ENCODE measurements at regions not wholly inside any gene's neighbourhood (a gene's known extent, or its start where the extent isn't known, plus 50 kb on each side); places are given as distances from the start of the nearest gene placed in this dataset.

DNA sequence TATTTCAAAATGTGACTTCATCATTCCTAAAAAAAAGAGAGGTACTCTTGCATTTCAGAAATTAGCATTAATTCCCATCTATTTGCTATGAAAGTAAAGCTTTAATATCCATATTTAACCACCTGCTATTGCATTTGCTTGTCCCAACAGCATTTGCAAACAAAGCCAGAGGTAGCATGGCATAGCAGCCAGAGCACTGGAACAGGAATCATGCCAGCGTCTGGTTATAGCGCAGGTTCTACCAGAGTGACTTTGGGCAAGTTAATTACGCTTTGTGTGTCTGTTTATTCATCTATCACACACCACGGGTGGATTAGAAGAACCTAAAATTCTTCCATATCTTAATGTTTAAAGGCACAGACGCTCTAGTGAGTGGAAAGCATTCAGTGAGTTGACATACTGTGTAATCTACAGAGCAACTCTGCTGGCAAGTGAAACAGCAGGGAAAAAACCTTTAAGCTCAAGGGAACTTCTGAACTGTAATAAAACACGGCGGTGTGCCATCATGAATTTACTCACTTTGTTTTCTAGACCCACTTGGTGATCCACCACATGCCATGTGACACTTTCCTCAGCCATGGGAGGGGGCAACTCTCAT is 76.6 kb upstream of the QRFPR start (continued):
- TF ChIP-seq ZNF317 (CRISPR knock-in tag; IDR thresholded peaks at IDR 0.05; ENCODE audit: borderline replicate concordance, low read depth) (no peak), IRF2 (CRISPR knock-in tag; IDR thresholded peaks at IDR 0.05; ENCODE audit: borderline replicate concordance, low read depth) (no peak), CREB1 (CRISPR knock-in tag; IDR thresholded peaks at IDR 0.05) (no peak), OVOL2 (CRISPR knock-in tag; IDR thresholded peaks at IDR 0.05; ENCODE audit: borderline replicate concordance) (no peak), ETV6 (CRISPR knock-in tag; IDR thresholded peaks at IDR 0.05) (no peak), ZNF423 (CRISPR knock-in tag; IDR thresholded peaks at IDR 0.05) (no peak), KAT7 (CRISPR knock-in tag; IDR thresholded peaks at IDR 0.05; ENCODE audit: borderline replicate concordance) (no peak), CREM (CRISPR knock-in tag; IDR thresholded peaks at IDR 0.05) (no peak), ESRRA (CRISPR knock-in tag; IDR thresholded peaks at IDR 0.05; ENCODE audit: borderline replicate concordance) (no peak), SOX15 (CRISPR knock-in tag; IDR thresholded peaks at IDR 0.05) (no peak)
- TF ChIP-seq, protein P1, sequence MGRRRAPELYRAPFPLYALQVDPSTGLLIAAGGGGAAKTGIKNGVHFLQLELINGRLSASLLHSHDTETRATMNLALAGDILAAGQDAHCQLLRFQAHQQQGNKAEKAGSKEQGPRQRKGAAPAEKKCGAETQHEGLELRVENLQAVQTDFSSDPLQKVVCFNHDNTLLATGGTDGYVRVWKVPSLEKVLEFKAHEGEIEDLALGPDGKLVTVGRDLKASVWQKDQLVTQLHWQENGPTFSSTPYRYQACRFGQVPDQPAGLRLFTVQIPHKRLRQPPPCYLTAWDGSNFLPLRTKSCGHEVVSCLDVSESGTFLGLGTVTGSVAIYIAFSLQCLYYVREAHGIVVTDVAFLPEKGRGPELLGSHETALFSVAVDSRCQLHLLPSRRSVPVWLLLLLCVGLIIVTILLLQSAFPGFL (CRISPR knock-in tag; IDR thresholded peaks at IDR 0.05; ENCODE audit: borderline replicate concordance) = no peak

DNA sequence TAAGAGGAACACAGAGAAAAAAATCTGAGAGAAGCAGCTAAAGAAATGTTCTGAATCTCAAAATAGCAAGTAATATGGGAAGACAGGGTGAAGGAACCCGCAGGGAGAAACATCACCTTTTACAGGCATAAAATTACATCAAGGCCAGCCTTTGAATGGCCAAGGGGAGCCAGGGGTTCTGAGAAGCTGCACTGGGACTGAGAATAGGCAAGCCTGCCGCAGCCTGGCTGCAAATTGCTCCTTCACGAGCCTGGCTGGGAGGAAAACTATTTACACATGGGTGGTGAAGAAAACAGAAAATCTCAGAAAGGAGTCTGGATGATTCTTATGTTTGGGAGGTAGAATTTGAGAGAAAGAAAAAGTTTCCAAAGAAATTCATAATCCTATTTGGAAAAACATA is 74.5 kb upstream of the QRFPR start:
- no peaks in the 10 kb centered on the region for H3K36me3 Mint-ChIP-seq
- H3K4me3 Mint-ChIP-seq = no peak overlapping the region
- TF ChIP-seq ZNF671 (CRISPR knock-in tag; IDR thresholded peaks at IDR 0.05) (no peak), GTF2I (CRISPR knock-in tag; conservative IDR thresholded peaks at IDR 0.05) (no peak), TEAD4 (CRISPR knock-in tag; IDR thresholded peaks at IDR 0.05) (no peak), HMGA2 (CRISPR knock-in tag; IDR thresholded peaks at IDR 0.05) (no peak), NR2C2 (CRISPR knock-in tag; IDR thresholded peaks at IDR 0.05) (no peak), ZBTB21 (CRISPR knock-in tag; IDR thresholded peaks at IDR 0.05; ENCODE audit: borderline replicate concordance) (no peak), NFE2L1 (CRISPR knock-in tag; IDR thresholded peaks at IDR 0.05) (no peak), NR3C1 (CRISPR knock-in tag; conservative IDR thresholded peaks at IDR 0.05; ENCODE audit: low read depth) (no peak), ZNF396 (CRISPR knock-in tag; IDR thresholded peaks at IDR 0.05; ENCODE audit: borderline replicate concordance) (no peak)
- TF ChIP-seq, protein P2, sequence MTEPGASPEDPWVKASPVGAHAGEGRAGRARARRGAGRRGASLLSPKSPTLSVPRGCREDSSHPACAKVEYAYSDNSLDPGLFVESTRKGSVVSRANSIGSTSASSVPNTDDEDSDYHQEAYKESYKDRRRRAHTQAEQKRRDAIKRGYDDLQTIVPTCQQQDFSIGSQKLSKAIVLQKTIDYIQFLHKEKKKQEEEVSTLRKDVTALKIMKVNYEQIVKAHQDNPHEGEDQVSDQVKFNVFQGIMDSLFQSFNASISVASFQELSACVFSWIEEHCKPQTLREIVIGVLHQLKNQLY (CRISPR knock-in tag; IDR thresholded peaks at IDR 0.05) = no peak
- TF ChIP-seq, protein P3, sequence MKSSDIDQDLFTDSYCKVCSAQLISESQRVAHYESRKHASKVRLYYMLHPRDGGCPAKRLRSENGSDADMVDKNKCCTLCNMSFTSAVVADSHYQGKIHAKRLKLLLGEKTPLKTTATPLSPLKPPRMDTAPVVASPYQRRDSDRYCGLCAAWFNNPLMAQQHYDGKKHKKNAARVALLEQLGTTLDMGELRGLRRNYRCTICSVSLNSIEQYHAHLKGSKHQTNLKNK (CRISPR knock-in tag; IDR thresholded peaks at IDR 0.05) = no peak
- TF ChIP-seq, protein P4, sequence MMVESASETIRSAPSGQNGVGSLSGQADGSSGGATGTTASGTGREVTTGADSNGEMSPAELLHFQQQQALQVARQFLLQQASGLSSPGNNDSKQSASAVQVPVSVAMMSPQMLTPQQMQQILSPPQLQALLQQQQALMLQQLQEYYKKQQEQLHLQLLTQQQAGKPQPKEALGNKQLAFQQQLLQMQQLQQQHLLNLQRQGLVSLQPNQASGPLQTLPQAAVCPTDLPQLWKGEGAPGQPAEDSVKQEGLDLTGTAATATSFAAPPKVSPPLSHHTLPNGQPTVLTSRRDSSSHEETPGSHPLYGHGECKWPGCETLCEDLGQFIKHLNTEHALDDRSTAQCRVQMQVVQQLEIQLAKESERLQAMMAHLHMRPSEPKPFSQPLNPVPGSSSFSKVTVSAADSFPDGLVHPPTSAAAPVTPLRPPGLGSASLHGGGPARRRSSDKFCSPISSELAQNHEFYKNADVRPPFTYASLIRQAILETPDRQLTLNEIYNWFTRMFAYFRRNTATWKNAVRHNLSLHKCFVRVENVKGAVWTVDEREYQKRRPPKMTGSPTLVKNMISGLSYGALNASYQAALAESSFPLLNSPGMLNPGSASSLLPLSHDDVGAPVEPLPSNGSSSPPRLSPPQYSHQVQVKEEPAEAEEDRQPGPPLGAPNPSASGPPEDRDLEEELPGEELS (CRISPR knock-in tag; IDR thresholded peaks at IDR 0.05) = no peak
- TF ChIP-seq, protein P5, sequence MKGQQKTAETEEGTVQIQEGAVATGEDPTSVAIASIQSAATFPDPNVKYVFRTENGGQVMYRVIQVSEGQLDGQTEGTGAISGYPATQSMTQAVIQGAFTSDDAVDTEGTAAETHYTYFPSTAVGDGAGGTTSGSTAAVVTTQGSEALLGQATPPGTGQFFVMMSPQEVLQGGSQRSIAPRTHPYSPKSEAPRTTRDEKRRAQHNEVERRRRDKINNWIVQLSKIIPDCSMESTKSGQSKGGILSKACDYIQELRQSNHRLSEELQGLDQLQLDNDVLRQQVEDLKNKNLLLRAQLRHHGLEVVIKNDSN (CRISPR knock-in tag; IDR thresholded peaks at IDR 0.05) = no peak
- TF ChIP-seq, protein P6, sequence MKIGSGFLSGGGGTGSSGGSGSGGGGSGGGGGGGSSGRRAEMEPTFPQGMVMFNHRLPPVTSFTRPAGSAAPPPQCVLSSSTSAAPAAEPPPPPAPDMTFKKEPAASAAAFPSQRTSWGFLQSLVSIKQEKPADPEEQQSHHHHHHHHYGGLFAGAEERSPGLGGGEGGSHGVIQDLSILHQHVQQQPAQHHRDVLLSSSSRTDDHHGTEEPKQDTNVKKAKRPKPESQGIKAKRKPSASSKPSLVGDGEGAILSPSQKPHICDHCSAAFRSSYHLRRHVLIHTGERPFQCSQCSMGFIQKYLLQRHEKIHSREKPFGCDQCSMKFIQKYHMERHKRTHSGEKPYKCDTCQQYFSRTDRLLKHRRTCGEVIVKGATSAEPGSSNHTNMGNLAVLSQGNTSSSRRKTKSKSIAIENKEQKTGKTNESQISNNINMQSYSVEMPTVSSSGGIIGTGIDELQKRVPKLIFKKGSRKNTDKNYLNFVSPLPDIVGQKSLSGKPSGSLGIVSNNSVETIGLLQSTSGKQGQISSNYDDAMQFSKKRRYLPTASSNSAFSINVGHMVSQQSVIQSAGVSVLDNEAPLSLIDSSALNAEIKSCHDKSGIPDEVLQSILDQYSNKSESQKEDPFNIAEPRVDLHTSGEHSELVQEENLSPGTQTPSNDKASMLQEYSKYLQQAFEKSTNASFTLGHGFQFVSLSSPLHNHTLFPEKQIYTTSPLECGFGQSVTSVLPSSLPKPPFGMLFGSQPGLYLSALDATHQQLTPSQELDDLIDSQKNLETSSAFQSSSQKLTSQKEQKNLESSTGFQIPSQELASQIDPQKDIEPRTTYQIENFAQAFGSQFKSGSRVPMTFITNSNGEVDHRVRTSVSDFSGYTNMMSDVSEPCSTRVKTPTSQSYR (CRISPR knock-in tag; IDR thresholded peaks at IDR 0.05) = no peak
- TF ChIP-seq, protein P7, sequence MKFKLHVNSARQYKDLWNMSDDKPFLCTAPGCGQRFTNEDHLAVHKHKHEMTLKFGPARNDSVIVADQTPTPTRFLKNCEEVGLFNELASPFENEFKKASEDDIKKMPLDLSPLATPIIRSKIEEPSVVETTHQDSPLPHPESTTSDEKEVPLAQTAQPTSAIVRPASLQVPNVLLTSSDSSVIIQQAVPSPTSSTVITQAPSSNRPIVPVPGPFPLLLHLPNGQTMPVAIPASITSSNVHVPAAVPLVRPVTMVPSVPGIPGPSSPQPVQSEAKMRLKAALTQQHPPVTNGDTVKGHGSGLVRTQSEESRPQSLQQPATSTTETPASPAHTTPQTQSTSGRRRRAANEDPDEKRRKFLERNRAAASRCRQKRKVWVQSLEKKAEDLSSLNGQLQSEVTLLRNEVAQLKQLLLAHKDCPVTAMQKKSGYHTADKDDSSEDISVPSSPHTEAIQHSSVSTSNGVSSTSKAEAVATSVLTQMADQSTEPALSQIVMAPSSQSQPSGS (CRISPR knock-in tag; IDR thresholded peaks at IDR 0.05; ENCODE audit: borderline replicate concordance, low read depth) = no peak
- ATAC-seq (peak; percentile 46), DNase-seq (ENCODE audit: low spot score) (peak; percentile 12)
- no peaks in the 10 kb centered on the region for H3K9me3 Mint-ChIP-seq
- H3K27me3 Mint-ChIP-seq (ENCODE audit: low read depth) = no peaks in the 10 kb centered on the region
- ChIA-PET CTCF (interaction anchor here (0.7 to 2.9 kb wide), 4 partner anchors 7 to 85 kb away, joined by 3 to 14 read pairs (median 6); no protein-coding TSS in a partner anchor), POLR2A (no interaction called here)
- H3K27ac Mint-ChIP-seq = peak overlapping the region; percentile 44; the same call in 1 of the 2 replicates
- peaks cover 15% of the 10 kb centered on the region for H3K4me1 Mint-ChIP-seq

Measured in WTC11 (cell line).